Hematopoietic multipotent progenitor cell treated with erythropoietin and hydrocortisone succinate and interleukin-3 and kit ligand, for 17 days (in vitro differentiated cells): ENCODE measurements at regions not wholly inside any gene's neighbourhood (a gene's known extent, or its start where the extent isn't known, plus 50 kb on each side); places are given as distances from the start of the nearest gene placed in this dataset.
"Not testable (repeated sequence)": the region's sequence is repeated elsewhere in the genome, so short reads cannot be mapped to it uniquely, and the experiment has no call there.

Source experiments
- DNase-seq: peaks from one replicate; pipeline ENCODE4 v3.0.0-alpha.2; 2015; ENCODE audit warnings: low spot score

- not testable (repeated sequence) for DNase-seq
Observed at GRCh38 chrX:67213686-67214085, 330.1 kb upstream of the AR start.

- DNase-seq = no peak
Observed at GRCh38 chrX:67207912-67208311, 335.9 kb upstream of the AR start.

GRCh38 chrX:67159437-67159836 lies 384.4 kb upstream of the AR start:
- DNase-seq = no peak

GRCh38 chrX:67114635-67115034 lies 429.2 kb upstream of the AR start:
- no peak for DNase-seq

- no peak for DNase-seq
Observed at GRCh38 chrX:67105758-67106116, 438.1 kb upstream of the AR start.

GRCh38 chrX:67104982-67105757 lies 438.7 kb upstream of the AR start:
- no peak for DNase-seq

GRCh38 chrX:67100031-67100884 lies 443.6 kb upstream of the AR start:
- DNase-seq = no peak

- no peak for DNase-seq
Observed at GRCh38 chrX:67094061-67094460, 449.8 kb upstream of the AR start.

- no peak for DNase-seq
Observed at GRCh38 chrX:67050760-67051159, 411.9 kb upstream of the EDA2R start.

- DNase-seq = no peak
Observed at GRCh38 chrX:67044866-67045265, 406.0 kb upstream of the EDA2R start.

- no peak for DNase-seq
Observed at GRCh38 chrX:67044029-67044653, 405.3 kb upstream of the EDA2R start.

- DNase-seq = no peak
Observed at GRCh38 chrX:67004451-67004850, 365.6 kb upstream of the EDA2R start.

GRCh38 chrX:66994729-66995128 lies 355.9 kb upstream of the EDA2R start:
- DNase-seq = no peak

GRCh38 chrX:66992077-66992476 lies 353.2 kb upstream of the EDA2R start:
- not testable (repeated sequence) for DNase-seq

- DNase-seq = no peak
Observed at GRCh38 chrX:66988331-66988730, 349.5 kb upstream of the EDA2R start.

GRCh38 chrX:66961665-66962064 lies 322.8 kb upstream of the EDA2R start:
- DNase-seq = no peak

GRCh38 chrX:66931713-66932112 lies 292.8 kb upstream of the EDA2R start:
- no peak for DNase-seq

- DNase-seq = not testable (repeated sequence)
Observed at GRCh38 chrX:66930516-66930915, 291.6 kb upstream of the EDA2R start.

GRCh38 chrX:66920296-66920695 lies 281.4 kb upstream of the EDA2R start:
- DNase-seq = no peak

- DNase-seq = no peak
Observed at GRCh38 chrX:66919280-66919832, 280.5 kb upstream of the EDA2R start.

GRCh38 chrX:66918511-66918910 lies 279.6 kb upstream of the EDA2R start:
- no peak for DNase-seq

GRCh38 chrX:66915893-66916292 lies 277.0 kb upstream of the EDA2R start:
- DNase-seq = no peak

GRCh38 chrX:66914080-66914479 lies 275.2 kb upstream of the EDA2R start:
- no peak for DNase-seq
